ENCODE measurements at regions not wholly inside any gene's neighbourhood (a gene's known extent, or its start where the extent isn't known, plus 50 kb on each side); places are given as distances from the start of the nearest gene placed in this dataset.

GRCh38 chr10:112895292-112895691 lies 54.8 kb upstream of the TCF7L2 start:
- H3K9ac ChIP-seq (ENCODE audit: low read length in 2 of 2), result no peak overlapping the region
- no peaks in the 10 kb centered on the region for H3K9me3 ChIP-seq (ENCODE audit: control insufficient read depth in 2 of 2, low read length in 2 of 2)
- peaks cover 7% of the 10 kb centered on the region for H3K4me1 ChIP-seq (ENCODE audit: control insufficient read depth, insufficient read depth, low read length)
- H3K36me3 ChIP-seq (ENCODE audit: control insufficient read depth in 2 of 2, insufficient read depth in 2 of 2, low read length in 2 of 2), result no peaks in the 10 kb centered on the region
- H3K27ac ChIP-seq (ENCODE audit: low read length), result no peak overlapping the region
- no peaks in the 10 kb centered on the region for H3K27me3 ChIP-seq (ENCODE audit: control insufficient read depth in 1 of 2, insufficient read depth in 2 of 2, low read length in 2 of 2)
- no peak overlapping the region for H3K4me3 ChIP-seq (ENCODE audit: low read length in 2 of 2)

DNA sequence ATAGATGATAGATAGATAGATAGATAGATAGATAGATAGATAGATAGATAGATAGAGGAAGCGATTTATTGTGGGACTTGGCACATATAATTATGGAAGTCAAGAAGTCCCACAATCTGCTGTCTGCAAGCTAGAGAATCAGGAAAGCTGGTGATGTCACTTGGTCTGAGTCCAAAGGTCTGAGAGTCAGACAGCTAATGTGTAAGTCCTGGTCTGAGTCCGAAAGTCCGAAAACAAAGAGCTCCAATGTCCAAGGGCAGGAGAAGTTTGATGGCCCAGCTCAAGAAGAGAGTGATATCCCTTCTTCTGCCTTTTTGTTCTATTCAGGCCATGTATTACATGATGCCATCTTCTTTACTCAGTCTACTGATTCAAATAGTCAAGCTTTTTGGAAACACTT lies 53.8 kb upstream of the TCF7L2 start:
- Histone ChIP-seq H3K9me3 (ENCODE audit: control insufficient read depth in 2 of 2, low read length in 2 of 2) (no peaks in the 10 kb centered on the region), H3K4me3 (ENCODE audit: low read length in 2 of 2) (no peak overlapping the region), H3K9ac (ENCODE audit: low read length in 2 of 2) (no peak overlapping the region), H3K36me3 (ENCODE audit: control insufficient read depth in 2 of 2, insufficient read depth in 2 of 2, low read length in 2 of 2) (no peaks in the 10 kb centered on the region), H3K27me3 (ENCODE audit: control insufficient read depth in 1 of 2, insufficient read depth in 2 of 2, low read length in 2 of 2) (no peaks in the 10 kb centered on the region), H3K27ac (ENCODE audit: low read length) (no peak overlapping the region), H3K4me1 (ENCODE audit: control insufficient read depth, insufficient read depth, low read length) (peaks cover 7% of the 10 kb centered on the region)

- H3K4me3 ChIP-seq (ENCODE audit: low read length in 2 of 2), result no peak overlapping the region
- H3K4me1 ChIP-seq (ENCODE audit: control insufficient read depth, insufficient read depth, low read length), result peaks cover 7% of the 10 kb centered on the region
- no peak overlapping the region for H3K27ac ChIP-seq (ENCODE audit: low read length)
Observed at GRCh38 chr10:112896722-112897121, 53.3 kb upstream of the TCF7L2 start.

GRCh38 chr10:112898540-112899390 lies 51.3 kb upstream of the TCF7L2 start:
- H3K27me3 ChIP-seq (ENCODE audit: control insufficient read depth in 1 of 2, insufficient read depth in 2 of 2, low read length in 2 of 2), result no peaks in the 10 kb centered on the region
- H3K36me3 ChIP-seq (ENCODE audit: control insufficient read depth in 2 of 2, insufficient read depth in 2 of 2, low read length in 2 of 2), result no peaks in the 10 kb centered on the region
- H3K9ac ChIP-seq (ENCODE audit: low read length in 2 of 2), result no peak overlapping the region
- H3K9me3 ChIP-seq (ENCODE audit: control insufficient read depth in 2 of 2, low read length in 2 of 2), result no peaks in the 10 kb centered on the region
- no peak overlapping the region for H3K27ac ChIP-seq (ENCODE audit: low read length)
- peaks cover 7% of the 10 kb centered on the region for H3K4me1 ChIP-seq (ENCODE audit: control insufficient read depth, insufficient read depth, low read length)
- H3K4me3 ChIP-seq (ENCODE audit: low read length in 2 of 2), result peak overlapping the region in 1 of 2 donors; percentile 55

More at GRCh38 chr10:112896722-112897121, 53.3 kb upstream of the TCF7L2 start:
- H3K27me3 ChIP-seq (ENCODE audit: control insufficient read depth in 1 of 2, insufficient read depth in 2 of 2, low read length in 2 of 2), result no peaks in the 10 kb centered on the region
- no peaks in the 10 kb centered on the region for H3K36me3 ChIP-seq (ENCODE audit: control insufficient read depth in 2 of 2, insufficient read depth in 2 of 2, low read length in 2 of 2)
- H3K9me3 ChIP-seq (ENCODE audit: control insufficient read depth in 2 of 2, low read length in 2 of 2), result no peaks in the 10 kb centered on the region
- H3K9ac ChIP-seq (ENCODE audit: low read length in 2 of 2), result no peak overlapping the region

DNA sequence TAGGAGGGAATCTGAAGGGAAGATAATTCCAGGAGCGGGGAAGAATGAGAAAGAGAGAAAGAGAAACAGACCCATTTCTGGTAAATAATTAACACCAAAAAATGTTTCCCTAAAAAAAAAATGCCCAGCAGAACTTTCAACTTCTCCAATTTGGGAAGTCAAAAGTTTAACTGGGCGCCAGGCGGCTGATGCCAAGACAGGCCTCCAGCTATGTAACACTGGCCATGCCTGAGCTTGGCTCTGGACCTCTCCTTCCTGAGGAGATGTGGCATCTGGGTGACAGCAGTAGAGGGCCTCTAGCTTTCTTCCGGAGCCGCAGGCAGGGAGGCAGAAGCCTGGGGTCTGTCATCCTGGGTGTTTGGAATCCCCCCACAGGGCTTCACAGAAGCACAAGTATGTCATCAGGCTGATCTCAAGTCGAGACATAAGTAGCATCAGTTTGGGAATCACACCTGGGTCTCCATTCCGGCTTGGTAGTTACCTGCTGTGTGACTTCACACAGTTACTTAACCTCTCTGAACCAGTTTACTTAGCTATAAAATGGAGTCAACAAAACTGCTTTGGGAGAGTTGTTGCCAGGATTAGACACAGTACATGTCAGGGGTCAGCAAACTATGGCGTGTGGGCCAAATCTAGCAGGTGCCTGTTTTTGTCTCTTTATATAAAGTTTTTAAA lies 50.5 kb upstream of the TCF7L2 start:
- no peak overlapping the region for H3K27ac ChIP-seq (ENCODE audit: low read length)
- H3K4me3 ChIP-seq (ENCODE audit: low read length in 2 of 2), result no peak overlapping the region
- peaks cover 7% of the 10 kb centered on the region for H3K4me1 ChIP-seq (ENCODE audit: control insufficient read depth, insufficient read depth, low read length)
- no peaks in the 10 kb centered on the region for H3K36me3 ChIP-seq (ENCODE audit: control insufficient read depth in 2 of 2, insufficient read depth in 2 of 2, low read length in 2 of 2)
- no peaks in the 10 kb centered on the region for H3K9me3 ChIP-seq (ENCODE audit: control insufficient read depth in 2 of 2, low read length in 2 of 2)
- H3K27me3 ChIP-seq (ENCODE audit: control insufficient read depth in 1 of 2, insufficient read depth in 2 of 2, low read length in 2 of 2), result no peaks in the 10 kb centered on the region
- H3K9ac ChIP-seq (ENCODE audit: low read length in 2 of 2), result no peak overlapping the region
